ENCODE measurements at regions not wholly inside any gene's neighbourhood (a gene's known extent, or its start where the extent isn't known, plus 50 kb on each side); places are given as distances from the start of the nearest gene placed in this dataset.
"Not testable (repeated sequence)": the region's sequence is repeated elsewhere in the genome, so short reads cannot be mapped to it uniquely, and the experiment has no call there.

DNA sequence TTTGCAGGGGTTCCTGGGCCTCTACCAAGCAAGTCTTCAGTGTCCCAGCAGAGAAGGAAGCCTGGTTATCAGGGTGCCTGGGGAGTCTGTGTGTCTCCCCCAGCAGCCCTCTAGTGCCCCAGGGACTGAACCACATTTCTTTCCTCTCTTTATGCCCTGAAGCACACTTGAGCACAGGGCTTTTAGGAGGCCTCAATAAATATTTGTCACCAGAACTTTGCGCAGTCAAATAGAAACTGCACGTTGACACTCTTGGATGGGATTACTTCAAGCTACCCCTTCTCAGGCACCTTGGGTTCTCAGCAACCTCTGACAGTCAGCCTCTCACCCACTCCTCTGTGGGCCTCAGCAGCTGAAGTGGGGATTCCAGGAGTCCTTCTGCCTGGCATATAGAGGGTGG lies 226.6 kb upstream of the HES1 start:
- no peak for DNase-seq

DNA sequence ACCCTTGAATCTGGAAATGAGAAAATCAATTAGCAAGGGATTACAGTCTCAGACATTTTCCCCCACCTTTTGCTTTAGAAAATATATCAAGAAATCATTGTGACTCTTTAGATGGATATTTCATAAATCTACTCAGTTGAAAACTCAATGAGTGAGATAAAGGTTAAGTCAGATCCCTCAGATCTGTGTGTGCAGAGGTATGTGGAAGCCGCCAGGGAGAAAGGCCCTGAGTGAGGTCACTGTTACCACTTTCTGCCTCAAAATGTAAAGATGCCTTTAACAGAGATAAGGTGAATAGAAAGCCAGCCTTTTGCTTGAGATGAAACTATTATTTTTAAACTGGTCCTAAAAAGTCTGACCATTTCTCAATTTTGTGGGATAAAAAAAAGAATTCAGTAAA lies 225.6 kb upstream of the HES1 start:
- DNase-seq: no peak

DNA sequence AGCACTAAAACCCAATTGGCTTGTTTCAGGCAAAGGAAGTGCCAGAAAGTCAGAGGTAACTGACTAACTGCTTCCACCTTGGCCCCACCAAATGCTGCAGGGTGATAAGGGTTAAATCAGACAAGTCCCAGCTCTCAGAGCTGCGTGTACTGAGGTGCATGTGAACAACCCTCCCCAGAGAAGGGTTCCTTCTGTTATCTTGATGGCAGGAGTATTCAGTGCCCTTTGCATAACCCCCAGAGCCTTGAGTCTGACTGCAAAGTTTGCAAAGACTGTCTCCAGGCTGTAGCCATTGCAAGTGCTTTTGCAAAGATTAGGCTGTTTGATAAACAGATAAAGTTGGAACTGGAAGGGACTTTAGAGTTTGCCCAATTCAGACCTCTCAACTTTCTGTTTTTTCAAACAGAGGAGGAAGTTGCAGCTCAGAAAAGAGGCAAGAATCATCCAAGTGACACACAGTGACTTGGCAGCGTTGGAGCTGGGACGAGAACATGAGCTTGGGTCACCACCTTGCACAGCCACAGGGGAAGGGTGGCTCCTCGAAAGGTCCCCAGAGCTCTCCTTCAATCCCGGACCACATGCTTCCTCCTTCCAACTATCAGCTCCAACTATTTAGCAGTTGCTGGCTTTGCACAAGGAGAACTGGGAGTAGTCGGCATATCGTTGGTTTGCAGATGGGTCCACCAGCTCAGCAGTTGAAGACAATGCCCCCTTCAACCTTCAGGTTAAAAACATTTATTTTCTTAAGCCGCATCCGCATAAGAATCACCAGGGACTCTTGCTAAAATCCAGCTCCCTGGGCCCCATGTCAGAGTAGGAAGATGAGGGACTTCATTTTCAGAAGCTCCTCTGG lies 224.8 kb upstream of the HES1 start:
- no peak for DNase-seq

DNA sequence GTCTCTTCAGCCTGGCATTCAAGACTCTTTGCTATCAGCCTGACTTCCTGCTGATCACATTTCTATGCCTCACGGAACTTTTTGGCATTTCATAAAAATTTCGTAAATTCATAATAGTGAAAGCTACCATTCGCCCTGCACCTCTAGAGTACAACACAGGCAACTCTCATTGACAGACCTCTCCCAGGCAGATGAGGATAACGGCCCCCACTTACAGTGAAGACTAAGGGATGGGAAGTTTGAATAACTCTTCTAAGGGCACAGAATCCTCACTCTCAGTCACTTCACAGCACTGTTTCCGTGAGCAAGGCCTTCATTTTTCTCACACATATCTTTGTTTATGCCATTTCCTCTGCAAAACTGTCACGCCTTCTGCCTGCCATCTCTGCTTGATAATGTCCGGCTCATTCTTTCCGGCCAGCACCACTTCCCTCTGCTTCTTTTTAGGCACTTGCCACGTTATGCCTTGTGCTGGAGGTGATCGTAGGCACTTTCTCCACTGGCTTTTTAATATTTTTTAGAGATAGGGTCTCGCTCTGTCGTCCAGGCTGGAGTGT lies 224.1 kb upstream of the HES1 start:
- no peak for DNase-seq

DNA sequence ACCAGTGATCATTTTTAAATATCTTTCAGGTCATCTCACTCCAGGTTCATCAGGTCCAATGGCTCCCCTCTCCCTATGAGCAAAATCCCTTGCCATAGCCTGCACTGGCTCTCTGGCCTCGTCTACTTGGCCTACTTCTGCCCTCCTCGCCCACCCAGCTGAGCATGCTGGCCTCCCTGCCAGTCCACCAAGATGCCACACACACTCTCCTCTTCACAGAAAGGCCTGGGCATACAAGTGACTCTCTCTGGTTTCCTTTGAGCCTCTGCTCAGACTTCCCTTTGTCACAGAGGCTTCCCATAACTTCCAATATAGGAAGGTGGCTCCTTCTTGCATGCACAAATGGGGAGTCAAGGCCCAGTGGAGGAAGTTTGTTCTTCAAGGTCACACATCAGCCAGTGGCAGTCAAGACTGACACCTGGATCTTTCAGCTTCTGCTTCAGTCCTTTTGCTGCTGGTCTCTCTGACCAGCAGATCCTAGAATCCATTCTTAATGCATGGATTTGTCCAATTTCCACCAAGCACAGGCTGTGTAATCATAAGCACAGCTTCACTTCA lies 223.2 kb upstream of the HES1 start:
- no peak for DNase-seq

DNA sequence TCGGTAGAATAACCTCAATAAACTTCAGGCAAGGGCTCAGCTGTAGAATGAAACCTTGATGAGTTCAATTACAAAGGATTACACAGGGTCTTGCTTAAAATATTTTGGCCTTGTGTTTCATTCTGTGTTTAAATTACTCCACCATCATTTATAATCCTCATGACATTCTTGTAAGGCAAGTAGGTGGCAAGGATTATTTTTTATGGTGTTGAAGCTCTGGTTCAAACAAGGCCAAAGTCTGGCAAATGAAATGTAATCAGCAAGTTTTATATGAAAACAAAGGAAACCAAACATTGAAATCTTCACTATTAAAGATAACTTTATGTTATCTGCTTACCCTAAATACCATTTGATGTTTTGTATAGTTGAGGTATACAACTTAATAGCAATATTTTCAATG lies 221.3 kb upstream of the HES1 start:
- no peak for DNase-seq

DNA sequence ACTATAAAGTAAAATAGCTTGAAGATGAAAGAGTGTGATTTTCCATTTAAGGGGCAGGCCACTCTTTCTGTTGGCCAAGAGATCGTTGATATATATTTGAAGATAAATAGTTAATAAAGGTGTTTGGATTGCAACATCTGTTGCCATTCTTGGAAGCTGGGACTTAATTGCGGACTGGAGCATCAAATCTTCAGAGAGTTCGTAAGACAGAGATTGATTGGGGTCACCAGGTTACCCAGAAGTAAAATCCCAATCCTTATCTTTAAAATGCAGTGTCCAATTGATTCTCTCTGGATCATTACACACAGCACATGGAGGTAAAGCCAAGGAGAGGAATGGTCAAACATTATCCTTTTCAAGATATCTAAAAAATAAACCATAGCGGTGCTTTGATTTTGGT lies 220.8 kb upstream of the HES1 start:
- no peak for DNase-seq

DNA sequence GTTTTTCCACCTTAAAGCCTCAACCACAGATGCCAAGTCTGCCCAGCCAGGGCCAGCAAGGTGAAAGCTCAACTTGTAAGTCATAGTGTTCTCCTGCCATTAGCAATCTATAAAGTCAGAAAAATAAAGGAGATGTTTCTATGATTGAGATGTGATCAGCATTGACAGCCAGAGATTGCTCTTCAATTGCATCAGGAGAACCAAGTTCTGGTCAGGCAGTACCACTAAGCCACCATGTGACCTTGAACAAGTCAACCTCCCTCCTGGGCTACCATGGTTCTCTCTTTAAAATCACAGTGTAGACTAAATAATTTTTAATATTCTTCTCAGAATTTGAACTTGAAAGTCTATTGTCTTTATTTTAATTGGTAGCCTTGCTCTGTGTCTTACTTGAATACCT lies 220.3 kb upstream of the HES1 start:
- no peak for DNase-seq

DNA sequence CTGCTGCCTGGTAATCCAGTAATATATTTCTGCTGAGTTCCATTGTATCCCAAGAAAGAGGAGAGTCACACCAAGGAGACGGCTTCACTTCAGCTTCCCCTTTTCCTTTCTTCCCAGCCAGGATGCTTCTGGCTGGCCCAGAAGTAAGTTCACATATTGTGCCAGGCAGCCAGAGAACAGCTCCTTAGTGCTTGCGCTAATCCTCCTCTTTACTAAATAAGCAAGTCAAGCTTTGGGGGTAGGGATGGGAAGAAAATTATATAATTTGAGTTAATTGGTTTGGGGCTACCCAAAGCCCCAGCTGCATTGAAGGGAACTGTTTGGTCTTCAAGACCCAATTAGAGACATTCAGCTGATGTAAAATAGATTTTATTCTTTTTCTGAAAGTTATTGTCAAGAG lies 218.8 kb upstream of the HES1 start:
- DNase-seq: no peak

DNA sequence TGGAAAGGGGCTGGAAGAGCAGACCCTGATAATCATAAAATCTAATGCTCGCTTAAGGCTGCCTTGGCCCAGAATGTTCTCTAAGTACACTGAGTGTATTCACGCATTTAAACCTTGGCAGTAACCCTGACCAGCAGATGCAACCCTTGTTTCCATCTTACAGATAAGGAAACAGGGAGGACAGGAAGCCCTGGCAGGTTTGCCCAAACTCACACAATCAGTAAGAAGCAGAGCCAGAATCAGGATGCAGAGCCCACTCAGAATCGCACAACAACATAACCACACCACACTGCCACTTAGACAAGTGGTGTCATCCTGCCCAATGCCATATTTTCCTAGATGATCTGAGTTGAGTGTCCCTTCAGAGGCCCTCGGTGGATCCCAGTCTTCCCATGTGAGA lies 214.5 kb upstream of the HES1 start:
- no peak for DNase-seq

DNA sequence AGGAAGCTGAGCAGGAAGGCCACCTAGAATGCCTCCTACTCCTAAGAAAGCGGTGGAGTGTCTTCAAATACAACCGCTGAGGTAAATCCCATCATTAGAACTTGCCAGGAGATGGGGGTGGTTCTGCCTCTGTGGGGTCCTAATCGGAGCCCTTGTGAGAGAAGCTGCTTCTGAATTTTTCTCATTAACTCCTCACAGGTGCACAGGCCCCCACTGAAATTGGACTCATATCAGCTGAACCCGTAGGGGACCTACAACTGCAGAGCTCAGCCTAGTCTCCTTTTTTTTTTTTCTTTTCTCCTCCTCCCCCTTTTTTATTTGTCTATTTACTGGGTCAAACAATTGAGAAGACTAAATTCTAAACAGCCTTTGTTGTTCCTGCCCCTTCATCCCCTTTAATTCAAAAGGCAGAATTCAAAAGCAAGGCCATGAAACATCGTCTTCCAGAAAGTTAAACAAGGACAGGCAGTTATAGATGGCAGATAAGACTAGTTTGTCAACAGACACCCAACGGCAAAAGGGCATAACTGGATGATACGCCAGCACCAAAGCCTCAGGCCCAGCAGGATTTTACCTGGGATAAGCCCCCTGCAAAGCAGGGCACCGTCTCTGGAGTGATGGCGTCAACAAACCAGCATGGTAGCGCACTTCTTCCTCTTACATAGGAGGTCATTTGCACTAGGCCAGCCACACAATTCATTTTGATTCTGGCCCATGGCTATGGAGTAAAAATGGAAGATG lies 213.7 kb upstream of the HES1 start:
- DNase-seq: no peak

DNA sequence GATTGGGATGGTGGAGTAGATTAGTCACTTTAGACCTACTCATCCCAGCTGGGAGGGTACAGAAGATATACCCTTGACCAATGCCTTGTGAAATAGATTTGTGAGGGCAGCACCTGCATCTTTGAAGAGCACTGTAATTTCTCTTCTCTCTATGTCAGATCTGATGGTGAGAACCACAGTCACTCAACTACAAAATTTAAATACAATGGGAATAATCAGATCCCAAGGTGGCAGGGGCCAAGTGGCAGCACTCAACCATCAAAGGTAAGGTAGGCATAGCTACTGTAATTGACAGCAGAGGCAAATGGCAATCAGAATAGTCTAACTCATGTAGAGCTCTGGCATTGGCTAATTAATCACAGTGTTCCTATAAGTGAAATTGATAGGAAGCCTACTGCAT lies 212.0 kb upstream of the HES1 start:
- not testable (repeated sequence) for DNase-seq

DNA sequence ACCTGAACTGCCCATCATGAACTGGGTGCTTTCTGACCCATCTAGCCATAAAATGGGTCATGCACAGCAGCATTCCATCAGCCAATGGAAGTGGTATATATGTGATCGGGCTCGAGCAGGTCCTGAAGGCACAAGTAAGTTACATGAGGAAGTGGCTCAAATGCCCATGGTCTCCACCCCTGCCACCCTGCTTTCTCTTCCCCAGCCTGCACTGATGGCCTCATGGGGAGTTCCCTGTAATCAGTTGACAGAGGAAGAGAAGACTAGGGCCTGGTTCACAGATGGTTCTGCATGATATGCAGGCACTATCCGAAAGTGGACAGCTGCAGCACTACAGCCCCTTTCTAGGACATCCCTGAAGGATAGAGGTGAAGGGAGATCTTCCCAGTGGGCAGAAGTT lies 209.9 kb upstream of the HES1 start:
- not testable (repeated sequence) for DNase-seq

DNA sequence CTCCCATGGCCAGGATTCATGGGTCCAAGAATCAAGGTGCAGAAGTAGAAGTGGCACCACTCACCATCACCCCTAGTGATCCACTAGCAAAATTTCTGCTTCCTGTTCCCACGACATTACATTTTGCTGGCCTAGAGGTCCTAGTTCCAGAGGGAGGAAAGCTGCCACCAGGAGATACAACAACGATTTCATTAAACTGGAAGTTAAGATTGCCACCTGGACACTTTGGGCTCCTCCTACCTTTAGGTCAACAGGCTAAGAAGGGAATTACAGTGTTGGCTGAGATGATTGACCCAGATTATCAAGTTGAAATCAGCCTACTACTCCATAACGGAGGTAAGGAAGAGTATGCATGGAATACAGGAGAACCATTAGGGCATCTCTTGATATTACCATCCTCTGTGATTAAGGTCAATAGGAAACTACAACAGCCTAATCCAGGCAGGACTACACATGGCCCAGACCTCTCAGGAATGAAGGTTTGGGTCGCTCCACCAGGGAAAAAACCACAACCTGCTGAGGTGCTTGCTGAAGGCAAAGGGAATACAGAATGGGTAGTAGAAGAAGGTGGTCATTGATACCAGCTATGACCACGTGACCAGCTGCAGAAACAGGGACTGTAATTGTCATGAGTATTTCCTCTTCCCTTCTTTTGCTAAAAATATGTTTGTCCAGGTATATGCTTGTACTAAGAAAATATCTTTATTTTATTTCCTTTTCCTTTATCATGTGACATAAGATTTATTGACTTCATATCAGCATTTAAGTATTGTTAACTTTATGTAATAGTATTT lies 208.3 kb upstream of the HES1 start:
- DNase-seq: not testable (repeated sequence)

DNA sequence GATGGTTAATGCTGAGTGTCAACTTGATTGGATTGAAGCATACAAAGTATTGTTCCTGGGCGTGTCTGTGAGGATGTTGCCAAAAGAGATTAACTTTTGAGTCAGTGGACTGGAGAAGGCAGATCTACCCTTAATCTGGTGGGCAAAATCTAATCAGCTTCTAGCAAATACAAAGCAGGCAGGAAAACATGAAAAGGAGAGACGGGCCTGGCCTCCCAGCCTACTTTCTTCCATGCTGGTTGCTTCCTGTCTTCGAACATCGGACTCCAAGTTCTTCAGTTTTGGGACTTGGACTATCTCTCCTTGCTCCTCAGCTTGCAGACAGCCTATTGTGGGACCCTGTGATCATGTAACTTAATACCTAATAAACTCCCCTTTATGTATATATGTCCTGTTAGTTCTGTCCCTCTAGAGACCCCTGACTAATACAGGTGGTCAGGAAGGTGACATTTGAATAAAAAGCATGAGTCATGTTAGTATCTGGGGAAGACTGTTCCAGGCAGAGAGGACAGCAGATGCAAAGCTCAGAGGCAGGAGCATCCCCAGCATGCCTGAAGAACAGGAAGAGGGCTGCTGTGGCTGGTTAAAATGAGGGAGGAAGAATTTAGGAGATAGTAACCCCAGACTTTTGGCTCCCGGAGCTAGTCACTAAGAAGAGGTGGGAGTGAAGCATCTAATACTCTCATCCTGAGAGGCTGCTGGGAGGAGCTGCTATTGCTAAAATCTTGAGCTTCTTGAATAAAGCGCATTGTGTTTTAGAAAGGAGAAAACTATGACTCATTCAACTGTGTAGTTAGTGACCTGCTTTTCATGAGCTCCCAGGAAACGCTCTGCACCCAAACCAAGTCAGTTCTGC lies 207.4 kb upstream of the HES1 start:
- DNase-seq: no peak

DNA sequence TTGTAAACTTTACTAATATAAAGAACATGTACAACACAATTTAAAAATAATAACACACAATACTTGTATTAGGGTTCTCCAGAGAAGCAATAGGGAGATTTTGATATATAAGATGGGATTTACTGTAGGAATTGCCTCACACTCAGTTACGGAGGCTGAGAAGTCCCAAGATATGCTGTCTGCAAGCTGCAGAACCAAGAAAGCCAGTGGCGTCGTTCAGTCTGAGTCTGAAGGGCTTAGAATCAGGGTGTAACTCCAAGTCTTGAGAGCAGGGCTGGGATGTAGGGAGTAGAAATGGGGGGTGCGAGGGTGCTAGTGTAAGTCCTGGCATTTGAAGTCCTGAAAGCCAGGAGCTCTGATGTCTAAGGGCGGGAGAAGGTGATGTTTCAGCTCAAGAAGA lies 206.6 kb upstream of the HES1 start:
- no peak for DNase-seq

DNA sequence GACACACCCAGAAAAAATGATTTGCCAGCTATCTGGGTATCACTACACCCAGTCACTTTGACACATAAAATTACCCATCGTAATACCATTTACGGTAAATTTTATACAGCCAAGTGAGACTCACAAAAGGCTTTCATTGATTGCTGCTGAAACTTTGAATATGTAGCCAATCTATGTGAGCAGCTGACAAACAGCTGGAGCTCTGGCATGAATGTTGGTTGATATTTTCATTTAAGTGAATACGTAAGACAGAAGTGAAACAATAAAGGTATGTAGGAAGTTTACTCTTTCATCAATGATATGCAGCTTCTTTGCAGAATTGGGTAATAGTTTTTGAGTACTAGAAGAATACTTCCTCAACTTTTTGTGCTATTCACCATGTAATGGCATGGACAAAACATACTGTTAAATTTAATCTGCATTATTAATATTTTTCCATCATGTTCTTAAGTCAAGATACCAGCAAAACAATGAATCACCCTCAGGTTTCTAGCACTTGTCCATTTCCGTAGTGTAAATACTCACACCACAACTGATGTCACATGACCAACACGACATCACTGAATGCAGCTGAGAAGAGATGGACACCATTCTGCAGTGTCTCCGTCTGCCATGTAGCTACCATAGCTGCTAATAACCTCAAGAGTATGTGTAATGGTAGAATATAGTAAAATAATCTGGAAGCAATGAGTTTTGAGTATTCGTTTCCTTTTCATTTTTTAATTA lies 205.9 kb upstream of the HES1 start:
- DNase-seq: no peak

DNA sequence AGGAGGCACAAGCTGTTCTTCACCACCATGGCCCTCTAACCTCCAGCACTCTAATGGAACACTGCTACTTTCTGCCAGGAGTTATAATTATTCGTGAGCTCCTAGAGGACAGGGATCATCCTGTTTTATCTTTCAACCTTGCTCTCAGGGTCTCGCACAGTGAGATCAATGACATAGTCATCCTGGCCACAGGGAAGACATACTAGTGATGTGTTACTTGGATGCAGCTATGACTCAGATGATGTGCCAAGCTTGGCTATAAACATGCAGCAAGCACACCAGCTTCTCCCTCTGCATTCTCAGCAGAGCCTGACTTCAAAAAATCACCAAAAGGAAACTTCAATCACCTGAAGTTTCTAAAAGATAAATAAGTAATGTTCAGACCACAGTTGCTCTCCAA lies 203.8 kb upstream of the HES1 start:
- no peak for DNase-seq

DNA sequence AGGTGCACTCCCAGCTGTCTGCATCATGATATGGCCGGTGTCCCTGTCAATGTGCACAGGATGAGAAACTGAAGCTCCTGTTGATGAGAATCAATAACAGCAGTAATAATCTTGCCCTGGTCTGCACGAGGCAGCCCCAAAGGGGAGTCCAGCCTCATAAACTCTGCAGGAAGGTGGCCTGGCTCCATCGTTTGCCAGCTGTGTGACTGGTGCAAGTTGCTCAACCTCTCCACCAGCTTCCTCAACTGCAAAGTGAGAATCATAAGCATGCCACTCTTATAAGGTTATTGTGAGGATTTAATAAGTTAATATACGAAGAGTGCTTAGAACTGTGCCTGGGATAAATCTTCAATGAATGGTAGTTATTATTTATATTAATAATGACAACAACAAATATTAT lies 203.4 kb upstream of the HES1 start:
- no peak for DNase-seq

DNA sequence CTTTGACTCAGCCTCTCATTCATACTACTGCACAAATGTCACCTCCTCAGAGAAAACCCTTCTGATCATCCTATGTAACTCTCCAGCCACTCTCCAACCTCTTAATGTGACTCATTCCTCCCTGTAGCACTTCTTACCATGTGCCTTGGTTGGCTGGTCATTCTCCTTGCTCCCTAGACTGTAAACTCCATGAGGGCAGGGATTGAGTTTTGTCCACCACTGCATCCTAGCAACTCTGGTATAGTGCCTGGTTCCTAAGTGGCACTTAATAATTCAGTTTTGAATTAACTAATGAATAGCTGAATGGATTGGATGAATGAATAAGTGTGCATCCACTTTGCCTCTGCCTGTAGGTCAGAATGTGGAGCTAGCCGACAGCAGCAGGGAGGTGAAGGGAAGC lies 202.5 kb upstream of the HES1 start:
- DNase-seq: no peak

DNA sequence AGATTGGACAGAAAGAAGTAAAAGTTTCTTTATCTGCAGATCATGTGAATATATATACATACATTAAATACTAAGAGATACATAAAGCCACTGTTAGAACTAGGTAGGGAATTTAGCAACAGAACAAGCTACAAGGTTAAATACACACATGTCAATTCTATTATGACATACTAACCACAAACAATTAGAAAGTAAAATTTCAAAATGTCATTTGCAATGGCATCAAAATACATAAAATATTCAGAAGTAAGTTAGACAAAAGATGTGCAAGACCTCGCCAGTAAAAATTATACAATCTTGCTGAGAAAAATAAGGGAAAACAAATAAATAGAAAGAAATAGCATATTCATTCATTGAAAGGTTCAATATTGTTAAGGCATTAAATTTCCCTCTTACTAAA lies 200.0 kb upstream of the HES1 start:
- DNase-seq: no peak

Measured in NCI-H2029 (cell line).